NCI-H2196 (cell line): ENCODE measurements at regions not wholly inside any gene's neighbourhood (a gene's known extent, or its start where the extent isn't known, plus 50 kb on each side); places are given as distances from the start of the nearest gene placed in this dataset.
"Not testable (repeated sequence)": the region's sequence is repeated elsewhere in the genome, so short reads cannot be mapped to it uniquely, and the experiment has no call there.

Experiments
- DNase-seq: peaks from one replicate; lab custom pipeline; 2025; ENCODE audit not compliant: unreplicated experiment; lab: John Stamatoyannopoulos, UW

- not testable (repeated sequence) for DNase-seq
Measured at GRCh38 chrY:7588176-7588575, 676.6 kb upstream of the AMELY start.

GRCh38 chrY:7562541-7562940 is 651.0 kb upstream of the AMELY start:
- DNase-seq: no peak

GRCh38 chrY:7557675-7558074 is 646.1 kb upstream of the AMELY start:
- no peak for DNase-seq

- DNase-seq: no peak
Measured at GRCh38 chrY:7555006-7555405, 643.5 kb upstream of the AMELY start.

- no peak for DNase-seq
Measured at GRCh38 chrY:7545060-7545459, 633.5 kb upstream of the AMELY start.

GRCh38 chrY:7544172-7544770 is 632.7 kb upstream of the AMELY start:
- no peak for DNase-seq

- no peak for DNase-seq
Measured at GRCh38 chrY:7543506-7543905, 632.0 kb upstream of the AMELY start.

- DNase-seq: no peak
Measured at GRCh38 chrY:7542256-7542858, 630.8 kb upstream of the AMELY start.

GRCh38 chrY:7529396-7529795 is 617.8 kb upstream of the AMELY start:
- no peak for DNase-seq

GRCh38 chrY:7527568-7527967 is 616.0 kb upstream of the AMELY start:
- DNase-seq: not testable (repeated sequence)

- no peak for DNase-seq
Measured at GRCh38 chrY:7518387-7518786, 606.8 kb upstream of the AMELY start.

- no peak for DNase-seq
Measured at GRCh38 chrY:7516268-7516667, 604.7 kb upstream of the AMELY start.

GRCh38 chrY:7515812-7516211 is 604.3 kb upstream of the AMELY start:
- DNase-seq: no peak

- no peak for DNase-seq
Measured at GRCh38 chrY:7502896-7503295, 591.3 kb upstream of the AMELY start.

GRCh38 chrY:7501236-7501635 is 589.7 kb upstream of the AMELY start:
- DNase-seq: no peak

GRCh38 chrY:7496001-7496400 is 584.4 kb upstream of the AMELY start:
- no peak for DNase-seq

GRCh38 chrY:7484455-7485285 is 573.1 kb upstream of the AMELY start:
- not testable (repeated sequence) for DNase-seq

GRCh38 chrY:7471976-7472375 is 560.4 kb upstream of the AMELY start:
- DNase-seq: no peak

- no peak for DNase-seq
Measured at GRCh38 chrY:7470037-7470436, 558.5 kb upstream of the AMELY start.

GRCh38 chrY:7468951-7469745 is 557.6 kb upstream of the AMELY start:
- DNase-seq: no peak

- no peak for DNase-seq
Measured at GRCh38 chrY:7467796-7468520, 556.4 kb upstream of the AMELY start.
